Left ventricle myocardium inferior (tissue), 1 donor: ENCODE measurements at regions not wholly inside any gene's neighbourhood (a gene's known extent, or its start where the extent isn't known, plus 50 kb on each side); places are given as distances from the start of the nearest gene placed in this dataset.

Experiments used
- DNase-seq: peaks from one replicate; pipeline ENCODE4 v3.0.0-alpha.2; 2020
- H3K27ac ChIP-seq: fragments of 200-600 bp; replicated peaks from 2 replicates; pipeline ENCODE4 v1.8.0; 2021
- H3K27me3 ChIP-seq: fragments of 200-600 bp; 2 replicates; pipeline ENCODE4 v1.8.0; 2021; ENCODE audit warnings: low read depth
- H3K36me3 ChIP-seq: fragments of 200-600 bp; 2 replicates; pipeline ENCODE4 v1.8.0; 2021
- H3K4me1 ChIP-seq: fragments of 200-600 bp; 2 replicates; pipeline ENCODE4 v1.8.0; 2021
- H3K4me3 ChIP-seq: fragments of 200-600 bp; 2 replicates; pipeline ENCODE4 v1.8.0; 2021; ENCODE audit warnings: mild to moderate bottlenecking, moderate library complexity
- H3K9me3 ChIP-seq: fragments of 200-600 bp; replicated peaks from 2 replicates; pipeline ENCODE4 v1.8.0; 2021
- CTCF ChIP-seq: fragments of 200-600 bp; IDR thresholded peaks from 2 replicates; pipeline ENCODE4 v1.8.0; 2021; ENCODE audit warnings: antibody characterized with exemption, mild to moderate bottlenecking, borderline replicate concordance
- intact Hi-C: fragments of 100-400 bp; cut with micrococcal nuclease; formaldehyde crosslinking; loops from one replicate; pipeline ENCODE4 v1.11.0; 2022
- donor health status: DM: no; HTN: yes; CAD: no; lungs with severe emphysema.

- TF ChIP-seq CTCF = no peak
- Histone ChIP-seq H3K4me1 (peaks cover 6% of the 10 kb centered on the region), H3K27ac (no peak overlapping the region), H3K27me3 (peaks cover 22% of the 10 kb centered on the region), H3K9me3 (no peaks in the 10 kb centered on the region), H3K4me3 (no peak overlapping the region), H3K36me3 (no peaks in the 10 kb centered on the region)
- no peak for DNase-seq
- intact Hi-C loops = no loop called here
Measured at GRCh38 chr16:77588389-77588788, 133.9 kb upstream of the NUDT7 start.

DNA sequence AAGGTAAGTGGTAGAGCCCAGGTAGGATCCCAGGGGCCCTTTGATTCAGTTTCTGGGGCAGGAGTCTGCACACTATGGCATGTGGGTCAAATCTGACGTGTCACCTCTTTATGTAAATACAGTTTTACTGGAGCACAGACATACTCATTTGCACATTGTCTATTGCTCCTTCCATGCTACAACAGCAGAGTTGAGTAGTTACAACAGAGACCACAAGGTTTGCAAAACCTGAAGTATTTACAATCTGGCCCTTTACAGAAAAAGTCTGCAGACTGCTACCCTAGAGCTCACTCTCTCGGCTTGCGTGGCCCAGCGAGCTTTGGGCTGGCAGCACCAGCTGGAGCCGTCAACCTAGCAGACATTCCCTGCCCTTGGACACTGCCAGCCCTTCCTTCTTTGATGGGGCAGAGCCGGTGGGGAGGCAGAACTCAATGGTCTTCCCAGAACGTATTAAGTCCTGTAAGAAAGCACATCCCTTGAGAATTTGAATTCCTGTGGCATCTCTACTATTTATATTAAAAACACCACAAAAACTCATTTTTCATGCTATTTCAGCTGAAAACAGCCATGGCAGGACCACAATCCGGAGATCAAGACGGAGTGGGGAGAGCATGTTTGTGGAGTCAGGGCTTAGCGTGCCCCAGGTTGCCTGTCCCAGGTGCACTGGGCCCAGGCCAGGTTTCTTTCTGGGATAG lies 133.1 kb upstream of the NUDT7 start:
- DNase-seq = no peak
- intact Hi-C loops = no loop called here
- Histone ChIP-seq H3K9me3 (no peaks in the 10 kb centered on the region), H3K27me3 (peaks cover 16% of the 10 kb centered on the region), H3K27ac (no peak overlapping the region), H3K4me3 (no peak overlapping the region), H3K4me1 (peaks cover 6% of the 10 kb centered on the region), H3K36me3 (no peaks in the 10 kb centered on the region)
- no peak for TF ChIP-seq CTCF

- Histone ChIP-seq H3K9me3 (no peaks in the 10 kb centered on the region), H3K27me3 (peaks cover 16% of the 10 kb centered on the region), H3K4me1 (peaks cover 12% of the 10 kb centered on the region), H3K36me3 (no peaks in the 10 kb centered on the region), H3K4me3 (no peak overlapping the region), H3K27ac (no peak overlapping the region)
- TF ChIP-seq CTCF = no peak
- no peak for DNase-seq
- intact Hi-C loops = no loop called here
Measured at GRCh38 chr16:77590707-77591106, 131.6 kb upstream of the NUDT7 start.

- intact Hi-C loops = no loop called here
- Histone ChIP-seq H3K27ac (no peak overlapping the region), H3K9me3 (no peaks in the 10 kb centered on the region)
Measured at GRCh38 chr16:77591347-77591746, 131.0 kb upstream of the NUDT7 start.

DNA sequence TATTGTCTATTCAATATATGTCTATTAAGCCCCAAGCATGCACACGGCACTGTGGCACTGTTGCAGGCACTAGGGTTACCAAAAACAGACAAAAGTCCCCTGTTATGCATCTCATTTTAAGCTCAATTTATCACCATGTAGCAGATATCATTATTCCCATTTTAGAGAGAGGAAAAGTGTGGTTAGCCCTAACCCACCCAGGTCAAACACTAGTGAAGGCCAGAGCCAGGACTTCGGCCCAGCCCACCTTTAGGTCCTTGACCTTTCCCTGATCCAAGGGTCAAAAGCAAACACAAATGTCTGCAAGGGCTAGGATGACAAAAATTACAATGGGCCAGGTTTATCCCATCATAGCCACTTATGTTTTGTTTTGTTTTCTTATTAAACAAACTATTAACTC lies 130.3 kb upstream of the NUDT7 start:
- Histone ChIP-seq H3K4me3 (no peak overlapping the region), H3K4me1 (peaks cover 7% of the 10 kb centered on the region), H3K36me3 (no peaks in the 10 kb centered on the region), H3K9me3 (no peaks in the 10 kb centered on the region), H3K27me3 (peaks cover 13% of the 10 kb centered on the region), H3K27ac (no peak overlapping the region)
- intact Hi-C loops = no loop called here
- no peak for DNase-seq
- no peak for TF ChIP-seq CTCF

More at GRCh38 chr16:77591347-77591746, 131.0 kb upstream of the NUDT7 start:
- Histone ChIP-seq H3K4me1 (peaks cover 7% of the 10 kb centered on the region), H3K36me3 (no peaks in the 10 kb centered on the region), H3K4me3 (no peak overlapping the region), H3K27me3 (peaks cover 16% of the 10 kb centered on the region)
- no peak for TF ChIP-seq CTCF
- no peak for DNase-seq
